SW480 (cell line): ENCODE measurements at regions not wholly inside any gene's neighbourhood (a gene's known extent, or its start where the extent isn't known, plus 50 kb on each side); places are given as distances from the start of the nearest gene placed in this dataset.

Experiments used
- DNase-seq: peaks from one replicate; pipeline ENCODE4 v3.0.0-alpha.2; 2016; ENCODE audit warnings: low spot score

DNA sequence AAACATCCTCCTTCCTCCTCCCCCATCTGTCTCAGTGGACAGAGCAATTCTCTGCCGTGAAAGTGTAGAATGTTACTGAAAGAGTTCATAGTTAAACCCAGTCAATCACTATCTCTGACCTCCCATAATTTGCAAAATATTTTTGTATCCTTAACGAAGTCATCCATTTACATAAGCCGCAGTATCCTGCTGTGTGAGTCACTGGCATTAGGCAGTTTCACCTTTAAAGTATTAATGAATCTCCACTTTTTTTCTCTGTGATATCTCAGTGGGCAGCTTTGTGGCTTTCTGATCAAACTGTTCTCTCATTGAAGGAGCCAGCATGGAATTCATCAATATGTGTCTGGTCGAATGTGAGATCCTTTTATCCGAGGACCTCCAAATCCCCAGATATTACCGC lies 678.6 kb upstream of the TENM3 start:
- DNase-seq, result no peak

DNA sequence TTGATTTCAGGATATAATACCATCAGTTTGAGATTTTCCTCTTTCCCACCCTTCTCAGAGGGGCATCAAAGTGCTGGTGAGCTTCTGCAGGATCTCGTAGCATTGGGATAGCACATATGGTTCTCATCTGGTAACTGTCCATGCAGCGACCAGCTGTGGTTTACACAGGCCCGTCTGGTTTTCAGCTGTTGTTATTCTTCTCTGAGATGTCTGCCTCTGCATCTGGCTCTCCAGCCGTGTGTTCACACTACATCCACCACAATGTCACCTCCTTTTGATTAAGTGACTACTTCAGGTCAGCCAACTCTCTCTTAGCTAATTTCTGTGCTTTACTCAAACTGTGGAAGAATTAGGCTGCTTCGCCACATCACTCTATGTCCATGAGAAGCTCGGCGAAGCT lies 676.7 kb upstream of the TENM3 start:
- no peak for DNase-seq

DNA sequence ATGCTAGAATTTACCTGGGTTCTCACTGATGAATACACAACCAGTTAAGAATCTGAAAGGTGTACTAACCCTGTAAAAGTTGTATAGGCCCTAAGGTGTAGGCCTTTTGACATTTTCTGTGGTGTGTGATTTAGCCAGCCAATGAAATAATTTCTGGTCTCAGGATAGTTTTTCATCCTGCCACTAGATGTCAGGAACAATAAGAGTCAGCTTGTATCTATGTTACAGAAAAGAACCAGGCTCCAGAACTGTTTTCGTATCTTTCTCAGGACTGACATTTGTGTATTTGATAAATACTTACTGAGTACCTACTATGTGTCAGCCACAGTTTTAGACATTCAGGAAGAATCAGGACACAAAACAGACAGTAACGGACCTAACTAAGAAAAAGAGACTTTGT lies 673.6 kb upstream of the TENM3 start:
- DNase-seq, result peak; percentile 36

DNA sequence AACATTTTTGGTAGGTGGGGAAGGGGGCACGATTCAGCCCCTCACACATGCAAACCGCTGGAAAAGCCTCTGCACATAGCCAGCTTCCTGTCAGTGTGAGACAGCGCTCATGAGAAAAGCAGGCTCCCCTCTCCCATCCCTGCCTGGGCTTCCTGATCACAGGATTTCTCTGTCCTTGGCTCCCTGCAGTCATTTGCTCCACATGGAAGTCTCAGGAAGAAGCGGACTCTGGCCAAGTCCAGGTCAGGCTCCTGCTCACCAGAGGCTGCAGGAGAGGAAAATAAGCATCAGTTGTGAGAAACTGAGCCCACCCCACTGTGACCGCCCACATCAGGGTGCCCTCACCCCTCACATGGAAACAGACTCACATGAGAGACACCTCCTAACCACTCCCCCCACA lies 664.3 kb upstream of the TENM3 start:
- DNase-seq, result no peak

DNA sequence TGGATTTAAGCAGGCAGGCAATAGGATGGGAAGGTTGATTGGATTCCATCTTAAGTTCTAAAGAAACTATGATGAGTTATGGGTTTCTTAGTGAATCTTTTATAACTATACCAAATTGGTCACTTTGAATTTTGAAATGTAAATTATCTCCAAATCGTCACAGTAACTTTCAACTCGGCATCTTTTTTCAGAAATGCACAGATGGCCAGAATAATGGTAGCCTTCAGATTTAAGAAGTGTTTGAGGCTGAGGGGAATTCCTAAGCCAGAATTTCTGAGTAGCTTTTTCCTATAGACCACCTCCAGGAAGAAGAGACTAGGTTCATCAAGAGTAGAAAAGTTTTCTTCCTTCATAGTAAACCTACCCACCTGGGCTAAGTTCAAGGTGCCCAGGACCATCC lies 663.7 kb upstream of the TENM3 start:
- no peak for DNase-seq

DNA sequence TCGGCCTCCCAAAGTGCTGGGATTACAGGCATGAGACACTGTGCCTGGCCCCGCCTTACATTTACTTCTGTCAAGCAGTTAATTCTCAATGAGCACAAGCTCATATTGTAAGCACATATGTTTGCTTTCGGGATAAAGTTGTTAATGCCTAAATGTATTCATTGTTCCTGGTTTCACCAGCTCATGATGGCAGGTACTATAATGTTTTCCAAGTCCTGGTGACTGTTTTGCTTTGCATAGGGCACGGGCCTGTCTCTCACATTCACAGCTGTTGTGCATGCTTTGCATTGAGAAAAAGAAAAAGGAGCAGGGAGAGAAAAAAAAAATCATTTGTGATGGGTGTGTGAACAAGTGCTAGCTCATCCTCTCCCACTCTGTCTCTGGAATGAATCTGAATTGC lies 661.2 kb upstream of the TENM3 start:
- no peak for DNase-seq

DNA sequence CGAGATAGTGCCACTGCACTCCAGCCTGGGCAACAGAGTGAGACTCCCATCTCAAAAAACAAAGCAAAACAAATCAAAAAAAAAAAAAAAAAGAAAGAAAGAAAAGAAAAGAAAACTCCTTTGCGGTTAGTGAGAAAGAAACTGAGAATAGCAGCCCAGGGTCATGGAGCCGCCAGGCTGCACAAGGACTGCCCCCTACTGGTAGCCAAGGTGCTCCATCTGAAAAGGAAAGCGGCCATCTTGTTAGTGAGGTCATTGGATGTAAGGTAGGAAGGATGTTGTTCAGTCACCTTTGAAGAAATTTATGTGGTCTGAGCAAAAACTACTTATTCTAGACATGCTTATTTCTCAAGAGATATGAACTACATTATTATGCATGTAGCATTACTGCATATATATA lies 660.6 kb upstream of the TENM3 start:
- no peak for DNase-seq

DNA sequence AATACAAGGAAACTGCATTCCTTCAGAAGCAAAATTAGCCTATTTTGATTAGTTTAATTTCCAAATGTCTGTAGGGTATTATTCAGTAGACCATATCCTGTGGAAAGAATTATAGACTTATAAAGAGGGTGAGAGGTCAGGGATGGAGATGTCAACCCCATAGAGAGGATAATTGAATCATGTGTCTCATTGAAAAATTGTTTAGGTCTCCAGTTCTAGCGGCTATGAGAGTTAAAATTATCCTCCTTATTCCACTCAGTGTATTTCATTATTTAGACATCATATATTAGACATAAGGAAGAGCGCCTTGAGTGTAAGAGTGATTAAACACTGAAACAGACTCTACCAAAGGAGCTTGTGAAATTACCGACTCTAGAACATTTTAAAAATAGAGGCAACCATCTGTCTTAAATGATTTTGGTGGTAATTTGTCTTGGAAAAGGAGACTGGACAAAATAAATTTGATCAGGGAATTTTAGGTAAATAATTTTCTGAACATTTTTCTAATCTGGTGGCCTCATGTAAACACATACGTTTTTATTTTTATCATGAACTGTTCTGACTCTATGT lies 654.4 kb upstream of the TENM3 start:
- no peak for DNase-seq

DNA sequence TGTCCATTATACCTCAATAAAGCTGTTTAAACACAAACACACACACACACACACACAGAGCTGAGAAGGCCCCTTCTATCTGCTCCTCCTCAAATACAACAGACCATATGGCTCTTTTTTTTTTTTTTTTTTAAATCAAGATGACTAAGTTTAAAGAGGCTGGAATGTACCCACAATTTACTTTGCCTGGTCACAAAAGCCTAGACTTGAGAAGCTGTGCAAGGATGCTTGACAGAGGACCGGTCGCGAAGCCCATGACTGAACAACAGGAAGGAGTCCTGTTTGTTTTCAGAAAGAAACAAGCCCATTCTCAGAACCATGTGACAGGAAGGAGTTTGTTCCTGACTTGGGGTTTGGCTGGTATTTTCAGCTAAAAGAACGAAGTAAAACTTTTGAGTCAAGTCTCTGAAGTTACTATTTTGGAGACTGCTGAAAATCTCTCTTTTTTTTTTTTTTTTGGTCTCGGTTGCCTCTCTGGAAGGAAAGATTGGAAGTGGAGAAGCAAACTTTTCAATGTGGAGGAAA lies 650.9 kb upstream of the TENM3 start:
- no peak for DNase-seq

DNA sequence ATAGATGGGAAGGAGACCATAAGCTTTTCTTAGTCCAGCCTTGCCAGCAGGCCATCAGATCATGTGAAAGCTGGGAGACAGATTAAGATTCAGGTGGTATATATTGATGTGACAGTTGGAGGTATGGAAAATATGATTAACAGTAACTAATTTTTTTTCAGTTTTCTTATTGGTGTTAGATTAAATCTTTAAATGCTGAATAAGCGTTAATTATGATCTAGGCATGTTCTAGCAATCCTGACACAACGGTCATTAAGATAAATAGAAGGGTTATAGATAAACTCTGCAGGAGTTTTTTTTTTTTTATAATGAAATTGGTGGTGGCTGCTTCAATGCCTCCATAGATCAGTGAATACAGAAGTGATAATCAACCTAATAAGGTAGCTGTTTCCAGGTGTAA lies 649.5 kb upstream of the TENM3 start:
- DNase-seq, result no peak

DNA sequence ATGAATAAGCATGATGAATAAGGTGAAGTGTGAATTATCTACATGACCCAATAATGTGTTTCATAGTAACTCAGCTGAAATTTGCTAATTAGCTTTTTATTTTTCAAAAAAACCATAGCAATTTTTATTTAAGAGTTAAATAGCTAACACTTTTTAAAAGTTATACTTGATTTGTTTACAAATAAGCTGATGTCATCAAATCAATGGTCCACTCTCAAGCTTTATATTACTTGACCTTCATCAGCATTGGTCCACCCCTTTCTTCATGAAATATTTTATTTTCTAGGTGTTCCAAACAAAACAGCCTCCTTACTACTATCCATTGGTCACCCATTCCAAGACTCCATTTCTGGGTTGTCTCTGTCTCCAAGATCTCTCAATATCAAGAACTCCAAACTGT lies 649.0 kb upstream of the TENM3 start:
- no peak for DNase-seq

DNA sequence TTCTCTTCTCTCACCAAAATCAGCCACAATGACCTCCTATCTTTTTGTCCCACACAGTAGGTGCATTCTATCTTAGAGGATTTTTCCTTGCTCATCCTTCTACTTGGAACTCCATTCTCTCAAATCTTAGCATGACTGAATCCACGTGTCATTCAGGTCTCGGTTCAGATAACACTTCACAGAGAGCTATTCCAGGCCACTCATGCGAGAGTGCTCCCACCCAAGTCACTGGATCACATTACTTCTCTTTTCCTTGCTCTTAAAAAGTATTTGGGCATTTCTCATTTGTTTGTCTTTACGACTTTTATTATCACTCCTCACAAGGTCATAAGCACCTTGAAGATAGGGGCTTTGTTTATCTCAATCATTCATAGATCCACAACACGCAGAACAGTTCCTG lies 647.5 kb upstream of the TENM3 start:
- DNase-seq, result no peak

DNA sequence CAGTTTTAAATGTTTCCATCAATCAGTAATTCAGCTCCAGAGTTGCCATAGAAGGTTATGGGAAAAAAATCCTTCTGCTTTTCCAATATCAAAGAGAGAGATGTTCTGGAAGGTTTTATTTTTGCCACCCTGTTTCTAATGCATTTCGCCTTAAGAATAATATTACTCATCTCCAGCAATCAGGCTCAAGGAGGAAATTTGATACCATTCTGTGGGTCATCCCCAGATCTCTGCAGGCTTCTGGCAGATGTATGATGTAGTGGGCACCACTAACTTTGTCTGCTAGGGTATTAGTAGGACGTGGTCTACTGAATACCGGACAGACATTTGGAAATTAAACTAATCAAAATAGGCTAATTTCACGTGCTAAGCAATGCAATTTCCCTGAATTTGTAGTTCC lies 645.4 kb upstream of the TENM3 start:
- no peak for DNase-seq

DNA sequence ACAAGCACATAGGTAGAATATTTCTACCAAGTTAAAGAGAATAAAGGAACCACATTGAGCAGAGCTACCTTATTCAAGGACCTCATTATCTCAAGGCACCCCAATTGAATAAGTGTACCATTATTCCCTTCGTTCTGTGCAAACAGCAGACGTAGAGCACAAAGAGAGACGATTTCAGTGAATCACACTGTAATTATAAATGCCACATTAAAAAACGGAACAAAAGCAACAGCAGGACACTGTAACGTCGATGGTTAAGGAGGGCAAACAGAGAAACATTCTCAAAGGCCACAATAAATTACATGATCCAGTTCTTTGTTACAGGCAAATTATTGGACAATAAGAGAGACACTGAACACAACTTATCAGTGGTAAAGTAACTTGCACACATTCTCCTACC lies 644.1 kb upstream of the TENM3 start:
- DNase-seq, result no peak

DNA sequence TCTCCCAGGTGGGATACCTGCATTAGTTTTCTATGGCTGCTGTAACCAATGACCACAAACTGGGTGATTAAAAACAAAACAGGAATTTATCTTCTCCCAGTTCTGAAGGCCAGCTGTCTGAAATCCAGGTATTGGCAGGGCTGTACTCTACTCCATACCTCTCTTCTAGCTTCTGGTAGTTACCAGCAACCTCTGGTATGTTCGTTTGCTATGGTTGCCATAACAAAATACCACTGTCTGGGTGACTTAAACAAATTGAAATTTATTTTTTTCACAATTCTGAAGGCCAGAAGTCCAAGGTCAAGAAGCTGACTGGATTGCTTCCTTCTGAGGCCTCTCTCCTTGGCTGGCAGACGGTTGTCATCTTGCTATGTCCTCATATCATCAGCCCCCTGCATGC lies 642.1 kb upstream of the TENM3 start:
- DNase-seq, result no peak

DNA sequence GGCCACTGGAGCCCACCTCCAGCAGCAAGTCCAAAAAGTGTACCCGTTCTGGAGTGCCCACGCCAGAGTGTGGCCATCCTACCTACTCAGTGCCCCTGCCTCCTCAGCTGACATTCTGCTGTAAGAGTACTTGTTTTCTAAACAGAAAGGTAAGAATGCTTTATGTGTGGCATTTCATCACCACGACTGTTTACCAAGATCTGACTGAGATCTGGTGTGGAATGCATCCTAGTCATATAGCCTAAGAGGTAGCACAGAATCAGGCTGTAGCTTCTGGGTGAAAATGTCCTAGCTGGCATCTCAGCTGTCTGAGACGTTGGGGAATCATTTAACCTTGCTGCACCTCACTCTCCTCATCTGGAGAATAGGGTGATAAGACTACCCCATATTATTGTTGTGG lies 638.7 kb upstream of the TENM3 start:
- DNase-seq, result no peak

DNA sequence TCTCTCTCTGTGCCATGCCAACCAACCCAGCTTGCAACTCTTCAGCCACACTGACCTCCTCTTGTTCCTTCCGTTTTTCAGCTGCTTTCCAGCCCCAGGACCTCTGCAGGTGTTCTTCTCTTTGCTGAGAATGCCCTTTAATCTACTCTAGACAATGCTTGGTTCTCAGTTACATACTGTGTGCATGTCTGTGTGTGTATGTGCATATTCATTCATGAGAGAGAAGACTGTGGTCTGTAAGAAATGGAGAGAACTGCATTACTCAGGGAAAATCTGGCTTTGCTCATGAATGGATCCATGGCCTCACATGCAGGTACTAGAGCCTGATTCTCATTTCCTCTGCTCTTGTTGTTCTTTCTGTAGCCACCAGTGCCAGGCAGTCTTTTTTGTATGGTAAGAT lies 636.9 kb upstream of the TENM3 start:
- DNase-seq, result no peak

DNA sequence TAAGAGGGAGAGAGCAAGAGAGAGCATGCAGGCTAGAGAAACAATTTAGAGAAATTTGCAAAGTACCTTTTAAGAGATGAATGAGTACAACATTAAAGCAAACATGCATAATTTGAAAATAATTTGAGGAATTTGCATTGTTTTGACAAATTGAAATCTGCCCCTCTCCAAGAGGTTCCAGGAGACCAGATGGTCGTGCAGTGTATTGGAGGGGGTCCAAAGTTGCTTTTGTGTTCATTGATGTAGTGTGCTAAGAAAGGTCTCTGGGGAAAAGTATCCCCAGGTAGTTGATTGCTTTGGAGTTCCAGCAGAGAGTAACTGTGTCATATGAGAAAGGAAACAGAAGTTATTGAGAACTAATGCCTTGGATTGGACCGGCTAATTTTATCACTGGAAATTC lies 635.0 kb upstream of the TENM3 start:
- DNase-seq, result no peak

DNA sequence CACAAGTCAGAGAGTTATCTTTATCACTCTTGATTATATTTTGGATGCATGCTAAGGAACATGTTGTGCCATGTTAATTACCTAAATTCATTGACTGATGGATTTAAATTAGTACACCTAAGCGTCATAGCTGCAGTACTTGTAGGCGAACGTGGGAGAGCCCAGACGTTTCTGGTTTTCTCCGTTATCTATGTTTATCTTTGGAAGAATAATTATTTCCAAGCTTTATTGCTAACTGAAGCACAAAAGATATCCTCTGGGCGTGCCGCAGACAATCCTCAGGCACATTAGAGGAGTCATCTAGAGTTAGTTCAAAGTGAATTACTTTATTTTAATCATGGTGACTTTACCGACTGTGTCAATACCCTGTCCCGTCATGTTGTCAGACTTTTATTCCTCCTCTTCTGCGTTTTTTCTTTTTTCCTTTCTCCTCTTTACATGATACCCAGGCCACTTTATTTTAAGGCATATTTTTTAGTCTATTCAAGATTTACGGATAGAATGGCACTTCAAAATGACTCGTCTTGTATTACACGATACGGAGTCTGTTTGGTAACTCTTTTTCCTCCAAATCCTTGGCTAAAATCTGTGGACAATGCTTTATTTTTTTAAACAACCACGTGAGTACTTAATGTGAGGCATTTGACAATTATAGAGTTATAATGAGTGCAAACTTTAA lies 632.0 kb upstream of the TENM3 start:
- no peak for DNase-seq

DNA sequence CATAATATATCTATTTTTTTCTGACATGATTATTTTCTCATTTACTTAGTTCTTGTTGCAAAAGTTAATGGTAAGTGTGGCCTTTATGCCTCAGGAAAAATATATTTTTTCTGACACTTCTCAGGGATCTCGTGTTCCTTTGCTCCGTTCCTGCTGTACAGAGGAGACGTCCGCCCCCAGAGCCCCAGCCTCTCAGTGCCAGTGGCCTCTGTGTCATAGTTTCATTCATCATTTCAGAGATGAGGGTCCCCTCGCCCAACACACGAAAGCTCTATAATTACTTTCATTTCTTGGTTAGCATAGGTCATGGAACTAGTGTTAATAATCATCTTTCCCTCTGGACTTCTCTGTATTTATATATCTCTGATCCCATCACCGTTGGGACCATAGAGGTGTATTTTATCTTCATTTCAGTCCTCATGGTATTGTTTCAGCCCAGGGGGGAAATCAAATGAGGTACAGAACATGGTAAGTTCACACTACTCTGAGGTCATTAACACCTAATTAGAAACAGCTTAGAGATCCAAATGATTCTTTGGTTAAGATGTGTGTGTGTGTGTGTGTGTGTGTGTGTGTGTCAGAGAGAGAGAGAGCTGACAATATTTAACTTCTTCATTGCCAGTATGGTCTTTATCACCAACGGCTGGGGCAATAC lies 631.1 kb upstream of the TENM3 start:
- DNase-seq, result no peak

DNA sequence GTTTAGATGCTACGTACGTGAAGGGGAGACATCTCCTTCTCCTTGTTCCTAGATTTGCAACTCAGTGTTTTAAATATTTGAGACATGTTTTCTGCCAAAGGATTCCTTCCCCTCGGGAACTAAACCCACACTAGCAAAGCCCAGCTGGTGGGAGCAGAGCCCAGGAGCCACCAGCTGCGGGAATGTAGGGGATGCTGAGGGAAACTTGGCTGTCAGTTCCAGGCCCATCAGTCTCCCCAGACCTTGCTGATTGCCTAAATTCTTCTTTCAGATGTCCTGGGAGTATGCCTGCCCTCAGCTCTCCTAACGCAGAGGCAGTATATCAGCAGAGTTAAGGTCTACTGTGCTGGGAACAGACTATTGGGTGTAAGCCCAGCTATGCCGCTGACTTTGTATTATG lies 630.0 kb upstream of the TENM3 start:
- DNase-seq, result no peak

DNA sequence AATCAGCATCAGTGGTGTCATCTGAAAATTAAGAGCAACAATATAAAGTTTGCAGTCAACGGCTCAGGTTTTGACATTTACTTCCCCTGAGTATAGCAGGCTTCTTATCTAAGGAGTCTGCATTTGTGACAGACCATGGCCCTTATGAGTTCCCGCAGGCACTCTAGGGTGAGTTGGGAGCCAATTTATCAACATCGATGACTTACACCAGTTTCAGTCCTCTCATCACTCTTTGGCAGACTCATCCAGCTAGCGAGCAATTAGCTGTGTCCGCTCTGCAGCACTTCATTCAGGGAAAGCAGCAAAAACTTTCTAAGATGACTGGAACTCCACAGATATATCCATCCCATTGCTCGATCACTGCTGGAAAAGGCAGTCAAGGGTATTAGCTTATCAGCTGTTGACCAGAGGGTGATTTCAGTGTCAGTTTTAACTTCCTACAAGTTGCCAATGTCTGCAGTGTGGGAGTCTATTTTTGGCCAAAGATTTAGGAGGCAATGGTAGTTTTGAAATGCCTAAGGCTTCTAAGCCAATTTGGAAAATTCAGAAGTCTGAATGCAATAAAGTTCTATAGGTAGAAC lies 625.1 kb upstream of the TENM3 start:
- DNase-seq, result no peak

DNA sequence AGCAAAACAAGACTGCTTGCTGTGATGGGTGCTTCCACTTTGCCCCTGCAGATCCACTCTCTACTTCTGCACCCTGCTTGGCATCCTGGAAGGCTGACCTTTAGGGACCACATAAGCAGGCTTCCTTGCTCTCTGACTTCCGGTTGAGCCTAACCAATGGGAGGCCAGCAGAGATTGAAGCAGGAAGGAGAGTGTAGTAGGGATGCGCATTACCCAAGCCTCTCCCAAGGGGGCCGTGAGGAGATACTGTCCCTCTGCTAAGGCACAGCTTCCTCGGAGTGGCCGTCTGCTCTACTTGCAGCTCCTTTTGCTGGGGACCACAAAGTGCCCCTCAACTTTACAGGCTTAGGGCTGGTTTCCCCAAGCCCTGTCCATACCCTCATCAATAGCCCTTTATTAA lies 624.3 kb upstream of the TENM3 start:
- DNase-seq, result no peak
